GM21528 (cell line): ENCODE measurements at regions not wholly inside any gene's neighbourhood (a gene's known extent, or its start where the extent isn't known, plus 50 kb on each side); places are given as distances from the start of the nearest gene placed in this dataset.

Experiments
- ATAC-seq: cut with Tn5 transposase; IDR thresholded peaks from one replicate; pipeline ENCODE4 v1.9.1; 2021; ENCODE audit warnings: mild to moderate bottlenecking, moderate library complexity; ENCODE audit not compliant: unreplicated experiment, low FRiP score

- no peak for ATAC-seq
These were observed 343.8 kb upstream of the PLSCR5 start for GRCh38 chr3:146948985-146949384.

- no peak for ATAC-seq
These were observed 343.0 kb upstream of the PLSCR5 start for GRCh38 chr3:146948186-146948585.

- ATAC-seq, result no peak
These were observed 324.6 kb upstream of the PLSCR5 start for GRCh38 chr3:146929696-146930095.

GRCh38 chr3:146928421-146929059 is 323.4 kb upstream of the PLSCR5 start:
- no peak for ATAC-seq

GRCh38 chr3:146921693-146922092 is 316.5 kb upstream of the PLSCR5 start:
- ATAC-seq, result no peak

GRCh38 chr3:146914409-146914808 is 309.3 kb upstream of the PLSCR5 start:
- ATAC-seq, result no peak

- ATAC-seq, result no peak
These were observed 307.3 kb upstream of the PLSCR5 start for GRCh38 chr3:146912241-146913015.

- no peak for ATAC-seq
These were observed 298.8 kb upstream of the PLSCR5 start for GRCh38 chr3:146903927-146904326.

- ATAC-seq, result no peak
These were observed 294.0 kb upstream of the PLSCR5 start for GRCh38 chr3:146899171-146899570.

GRCh38 chr3:146896711-146897110 is 291.6 kb upstream of the PLSCR5 start:
- ATAC-seq, result no peak

- ATAC-seq, result no peak
These were observed 290.0 kb upstream of the PLSCR5 start for GRCh38 chr3:146895026-146895749.

- no peak for ATAC-seq
These were observed 289.3 kb upstream of the PLSCR5 start for GRCh38 chr3:146894406-146894805.

- no peak for ATAC-seq
These were observed 286.9 kb upstream of the PLSCR5 start for GRCh38 chr3:146892041-146892440.

GRCh38 chr3:146889626-146890025 is 284.5 kb upstream of the PLSCR5 start:
- ATAC-seq, result no peak

GRCh38 chr3:146888176-146888575 is 283.0 kb upstream of the PLSCR5 start:
- ATAC-seq, result no peak

GRCh38 chr3:146884721-146885120 is 279.6 kb upstream of the PLSCR5 start:
- ATAC-seq, result no peak

GRCh38 chr3:146884296-146884695 is 279.1 kb upstream of the PLSCR5 start:
- no peak for ATAC-seq

- ATAC-seq, result no peak
These were observed 278.1 kb upstream of the PLSCR5 start for GRCh38 chr3:146883288-146883687.

- no peak for ATAC-seq
These were observed 277.0 kb upstream of the PLSCR5 start for GRCh38 chr3:146881966-146882760.

- ATAC-seq, result no peak
These were observed 276.2 kb upstream of the PLSCR5 start for GRCh38 chr3:146881356-146881755.

GRCh38 chr3:146873748-146874147 is 268.6 kb upstream of the PLSCR5 start:
- ATAC-seq, result no peak
